ENCODE measurements at regions not wholly inside any gene's neighbourhood (a gene's known extent, or its start where the extent isn't known, plus 50 kb on each side); places are given as distances from the start of the nearest gene placed in this dataset.
"Not testable (repeated sequence)": the region's sequence is repeated elsewhere in the genome, so short reads cannot be mapped to it uniquely, and the experiment has no call there.

GRCh38 chr15:75115411-75115913 lies 86.2 kb upstream of the C15orf39 start:
- H3K4me3 Mint-ChIP-seq; H3K4me1 Mint-ChIP-seq; POLR2A ChIA-PET; ATAC-seq; CTCF ChIA-PET; DNase-seq; H3K36me3 Mint-ChIP-seq (ENCODE audit: low read depth); intact Hi-C loops (cut with DNase I, micrococcal nuclease); H3K27ac Mint-ChIP-seq: not testable (repeated sequence)
- H3K27me3 Mint-ChIP-seq, result peaks cover 15% of the 10 kb centered on the region
- peaks cover 13% of the 10 kb centered on the region for H3K9me3 Mint-ChIP-seq (ENCODE audit: low read depth)

GRCh38 chr15:75116143-75116542 lies 85.5 kb upstream of the C15orf39 start:
- ATAC-seq; DNase-seq; H3K27me3 Mint-ChIP-seq; intact Hi-C loops (cut with DNase I, micrococcal nuclease); H3K27ac Mint-ChIP-seq; POLR2A ChIA-PET; H3K4me1 Mint-ChIP-seq; H3K4me3 Mint-ChIP-seq; H3K36me3 Mint-ChIP-seq (ENCODE audit: low read depth): not testable (repeated sequence)
- CTCF ChIA-PET, result interaction anchor here (1.3 kb wide), 1 partner anchor 9 kb away, joined by 3 read pairs; no protein-coding TSS in a partner anchor
- peaks cover 13% of the 10 kb centered on the region for H3K9me3 Mint-ChIP-seq (ENCODE audit: low read depth)

GRCh38 chr15:75117993-75118392 lies 83.7 kb upstream of the C15orf39 start:
- no peak for ATAC-seq
- peaks cover 4% of the 10 kb centered on the region for H3K27me3 Mint-ChIP-seq
- intact Hi-C loops (cut with DNase I, micrococcal nuclease), result no loop called here
- peaks cover 2% of the 10 kb centered on the region for H3K4me1 Mint-ChIP-seq
- no peak for DNase-seq
- no peak overlapping the region for H3K27ac Mint-ChIP-seq
- CTCF ChIA-PET, result no interaction called here
- no peak overlapping the region for H3K4me3 Mint-ChIP-seq
- POLR2A ChIA-PET, result no interaction called here
- H3K36me3 Mint-ChIP-seq (ENCODE audit: low read depth), result no peaks in the 10 kb centered on the region
- H3K9me3 Mint-ChIP-seq (ENCODE audit: low read depth), result peaks cover 9% of the 10 kb centered on the region

GRCh38 chr15:75119312-75119711 lies 82.4 kb upstream of the C15orf39 start:
- H3K9me3 Mint-ChIP-seq (ENCODE audit: low read depth); H3K27ac Mint-ChIP-seq; DNase-seq; H3K36me3 Mint-ChIP-seq (ENCODE audit: low read depth); POLR2A ChIA-PET; H3K27me3 Mint-ChIP-seq; intact Hi-C loops (cut with DNase I, micrococcal nuclease); H3K4me3 Mint-ChIP-seq; ATAC-seq; H3K4me1 Mint-ChIP-seq; CTCF ChIA-PET: not testable (repeated sequence)

GRCh38 chr15:75121491-75121890 lies 80.2 kb upstream of the C15orf39 start:
- H3K4me3 Mint-ChIP-seq, result no peak overlapping the region
- ChIA-PET CTCF (interaction anchor here (0.5 kb wide), 1 partner anchor 97 kb away, joined by 3 read pairs; no protein-coding TSS in a partner anchor), POLR2A (no interaction called here)
- ATAC-seq (no peak), DNase-seq (no peak)
- H3K4me1 Mint-ChIP-seq, result no peaks in the 10 kb centered on the region
- no peaks in the 10 kb centered on the region for H3K9me3 Mint-ChIP-seq (ENCODE audit: low read depth)
- intact Hi-C loops (cut with DNase I, micrococcal nuclease), result no loop called here
- peaks cover 4% of the 10 kb centered on the region for H3K27me3 Mint-ChIP-seq
- H3K27ac Mint-ChIP-seq, result no peak overlapping the region
- no peaks in the 10 kb centered on the region for H3K36me3 Mint-ChIP-seq (ENCODE audit: low read depth)

GRCh38 chr15:75123395-75123794 lies 78.3 kb upstream of the C15orf39 start:
- CTCF ChIA-PET, result no interaction called here
- intact Hi-C loops (cut with DNase I, micrococcal nuclease), result no loop called here
- H3K4me3 Mint-ChIP-seq, result no peak overlapping the region
- ATAC-seq, result no peak
- DNase-seq, result no peak
- H3K4me1 Mint-ChIP-seq, result no peaks in the 10 kb centered on the region
- H3K36me3 Mint-ChIP-seq (ENCODE audit: low read depth), result no peaks in the 10 kb centered on the region
- H3K27me3 Mint-ChIP-seq, result peaks cover 5% of the 10 kb centered on the region
- H3K9me3 Mint-ChIP-seq (ENCODE audit: low read depth), result no peaks in the 10 kb centered on the region
- POLR2A ChIA-PET, result no interaction called here
- H3K27ac Mint-ChIP-seq, result no peak overlapping the region

- H3K9me3 Mint-ChIP-seq (ENCODE audit: low read depth); H3K4me1 Mint-ChIP-seq; POLR2A ChIA-PET; H3K36me3 Mint-ChIP-seq (ENCODE audit: low read depth); DNase-seq; H3K27me3 Mint-ChIP-seq; H3K4me3 Mint-ChIP-seq; H3K27ac Mint-ChIP-seq; ATAC-seq; intact Hi-C loops (cut with DNase I, micrococcal nuclease): not testable (repeated sequence)
- CTCF ChIA-PET, result interaction anchor here (1.1 kb wide), 1 partner anchor 8 kb away, joined by 3 read pairs; no protein-coding TSS in a partner anchor
These were observed 77.4 kb upstream of the C15orf39 start for GRCh38 chr15:75124278-75124677.

GRCh38 chr15:75125935-75126334 lies 75.7 kb upstream of the C15orf39 start:
- Mint-ChIP-seq H3K4me1 (peaks cover 8% of the 10 kb centered on the region), H3K9me3 (ENCODE audit: low read depth) (no peaks in the 10 kb centered on the region), H3K36me3 (ENCODE audit: low read depth) (no peaks in the 10 kb centered on the region), H3K27me3 (peaks cover 15% of the 10 kb centered on the region), H3K27ac (no peak overlapping the region), H3K4me3 (no peak overlapping the region)
- intact Hi-C loops (cut with DNase I, micrococcal nuclease), result loop anchor here in 1 of 2 experiments (5.0 kb wide), 1 partner anchor 41 kb away; no protein-coding TSS in a partner anchor
- ATAC-seq, result no peak
- CTCF ChIA-PET, result interaction anchor here (0.6 kb wide), 1 partner anchor 339 kb away, joined by 3 read pairs; no protein-coding TSS in a partner anchor
- DNase-seq, result no peak
- POLR2A ChIA-PET, result no interaction called here

- Mint-ChIP-seq H3K27me3 (peaks cover 15% of the 10 kb centered on the region), H3K27ac (no peak overlapping the region), H3K36me3 (ENCODE audit: low read depth) (no peaks in the 10 kb centered on the region), H3K9me3 (ENCODE audit: low read depth) (no peaks in the 10 kb centered on the region), H3K4me1 (peaks cover 13% of the 10 kb centered on the region), H3K4me3 (no peak overlapping the region)
- ChIA-PET POLR2A (no interaction called here), CTCF (no interaction called here)
- intact Hi-C loops (cut with DNase I, micrococcal nuclease), result loop anchor here in 1 of 2 experiments (5.0 kb wide), 1 partner anchor 40 kb away; no protein-coding TSS in a partner anchor
- DNase-seq (no peak), ATAC-seq (no peak)
These were observed 74.7 kb upstream of the C15orf39 start for GRCh38 chr15:75126864-75127580.

GRCh38 chr15:75129788-75130187 lies 71.9 kb upstream of the C15orf39 start:
- Mint-ChIP-seq H3K27ac (no peak overlapping the region), H3K4me1 (peaks cover 14% of the 10 kb centered on the region), H3K27me3 (peaks cover 13% of the 10 kb centered on the region), H3K36me3 (ENCODE audit: low read depth) (no peaks in the 10 kb centered on the region), H3K9me3 (ENCODE audit: low read depth) (no peaks in the 10 kb centered on the region), H3K4me3 (no peak overlapping the region)
- intact Hi-C loops (cut with DNase I, micrococcal nuclease), result loop anchor here in 1 of 2 experiments (2.0 to 5.0 kb wide), 2 partner anchors 21 to 38 kb away; no protein-coding TSS in a partner anchor
- ChIA-PET CTCF (interaction anchor here (0.6 kb wide), 2 partner anchors 62 to 749 kb away, joined by 3 read pairs; no protein-coding TSS in a partner anchor), POLR2A (interaction anchor here (0.5 to 0.6 kb wide), 2 partner anchors 78 to 385 kb away, joined by 3 to 10 read pairs; no protein-coding TSS in a partner anchor)
- ATAC-seq (no peak), DNase-seq (no peak)

- ATAC-seq, result no peak
- Mint-ChIP-seq H3K4me3 (no peak overlapping the region), H3K27me3 (peaks cover 17% of the 10 kb centered on the region), H3K9me3 (ENCODE audit: low read depth) (no peaks in the 10 kb centered on the region), H3K27ac (no peak overlapping the region), H3K4me1 (peaks cover 15% of the 10 kb centered on the region), H3K36me3 (ENCODE audit: low read depth) (no peaks in the 10 kb centered on the region)
- POLR2A ChIA-PET, result interaction anchor here (0.7 kb wide), 1 partner anchor 11 kb away, joined by 5 read pairs; no protein-coding TSS in a partner anchor
- intact Hi-C loops (cut with DNase I, micrococcal nuclease), result loop anchor here (1.0 to 2.0 kb wide), 3 partner anchors 22 to 40 kb away; no protein-coding TSS in a partner anchor
- DNase-seq, result no peak
- CTCF ChIA-PET, result no interaction called here
These were observed 70.4 kb upstream of the C15orf39 start for GRCh38 chr15:75131269-75131643.

GRCh38 chr15:75134748-75135147 lies 66.9 kb upstream of the C15orf39 start:
- DNase-seq (no peak), ATAC-seq (no peak)
- Mint-ChIP-seq H3K4me1 (peaks cover 16% of the 10 kb centered on the region), H3K27ac (no peak overlapping the region), H3K36me3 (ENCODE audit: low read depth) (no peaks in the 10 kb centered on the region), H3K9me3 (ENCODE audit: low read depth) (no peaks in the 10 kb centered on the region), H3K4me3 (no peak overlapping the region), H3K27me3 (peaks cover 13% of the 10 kb centered on the region)
- CTCF ChIA-PET, result interaction anchor here (0.9 kb wide), 1 partner anchor 36 kb away, joined by 4 read pairs; no protein-coding TSS in a partner anchor
- POLR2A ChIA-PET, result no interaction called here
- intact Hi-C loops (cut with DNase I, micrococcal nuclease), result no loop called here
